IMR-90 (cell line): ENCODE measurements at regions not wholly inside any gene's neighbourhood (a gene's known extent, or its start where the extent isn't known, plus 50 kb on each side); places are given as distances from the start of the nearest gene placed in this dataset.
"Not testable (repeated sequence)": the region's sequence is repeated elsewhere in the genome, so short reads cannot be mapped to it uniquely, and the experiment has no call there.

ENCODE experiments used
- ATAC-seq: fragments of 200-7000 bp; cut with Tn5 transposase; 2 replicates; pipeline ENCODE4 v1.9.1; 2020; ENCODE audit warnings: low read depth, mild to moderate bottlenecking, moderate library complexity
- BruUV-seq: library from RNA; stranded (reverse); fragments of 400-500 nt; replicated peaks from 2 replicates; lab custom pipeline; 2021; lab: Mats Ljungman, UMichigan
- CTCF ChIA-PET: fragments of 300-600 bp; formaldehyde crosslinking; extraction: SDS; loops from one replicate; lab custom pipeline; 2021; ENCODE audit warnings: antibody characterized with exemption; lab: Yijun Ruan, JAX
- POLR2A ChIA-PET: fragments of 300-600 bp; sonication (Branson Sonifier 250); formaldehyde crosslinking; loops from one replicate; lab custom pipeline; 2022; ENCODE audit warnings: antibody characterized with exemption; ENCODE audit not compliant: unreplicated experiment; lab: Charles Lee
- DNase-seq: peaks from one replicate; pipeline ENCODE4 v3.0.0; 2013
- H2AFZ ChIP-seq: replicated peaks from 2 replicates; pipeline ENCODE3; 2013; ENCODE audit warnings: low read length, mild to moderate bottlenecking; ENCODE audit not compliant: poor library complexity
- H2AK5ac ChIP-seq: 2 replicates; pipeline ENCODE4 v1.6.1; 2013; ENCODE audit warnings: low read depth, low read length, inconsistent platforms
- H2AK9ac ChIP-seq: replicated peaks from 2 replicates; pipeline ENCODE3; 2013; ENCODE audit warnings: mild to moderate bottlenecking, low read depth, low read length, moderate library complexity; ENCODE audit not compliant: poor library complexity
- H2BK120ac ChIP-seq: 2 replicates; pipeline ENCODE4 v1.6.1; 2013; ENCODE audit warnings: low read depth, low read length, inconsistent platforms
- H2BK15ac ChIP-seq: 3 replicates; pipeline ENCODE4 v1.6.1; 2013; ENCODE audit warnings: low read depth, low read length, inconsistent platforms
- H2BK20ac ChIP-seq: 2 replicates; pipeline ENCODE4 v1.6.1; 2013; ENCODE audit warnings: low read depth, mild to moderate bottlenecking, inconsistent platforms, low read length, moderate library complexity
- H2BK5ac ChIP-seq: 2 replicates; pipeline ENCODE4 v1.6.1; 2013; ENCODE audit warnings: mild to moderate bottlenecking, low read depth, low read length, inconsistent platforms; ENCODE audit not compliant: poor library complexity, severe bottlenecking
- H3K14ac ChIP-seq: replicated peaks from 2 replicates; pipeline ENCODE4 v1.6.1; 2013; ENCODE audit warnings: low read depth, low read length, inconsistent platforms
- H3K18ac ChIP-seq: 2 replicates; pipeline ENCODE4 v1.6.1; 2013; ENCODE audit warnings: low read depth, low read length, control low read depth
- H3K23ac ChIP-seq: 2 replicates; pipeline ENCODE4 v1.6.1; 2013; ENCODE audit warnings: low read depth, low read length, inconsistent platforms
- H3K27ac ChIP-seq: 2 replicates; pipeline ENCODE4 v1.5.1; 2013; ENCODE audit warnings: mild to moderate bottlenecking, control low read depth, low read length; ENCODE audit not compliant: insufficient read depth
- H3K27me3 ChIP-seq: 2 replicates; pipeline ENCODE4 v1.6.1; 2013; ENCODE audit warnings: low read length; ENCODE audit not compliant: control insufficient read depth, insufficient read depth
- H3K36me3 ChIP-seq: 2 replicates; pipeline ENCODE4 v1.6.1; 2013; ENCODE audit warnings: low read length, mixed read lengths; ENCODE audit not compliant: control insufficient read depth, insufficient read depth
- H3K4ac ChIP-seq: 2 replicates; pipeline ENCODE4 v1.6.1; 2013; ENCODE audit warnings: low read depth, low read length, inconsistent platforms
- H3K4me1 ChIP-seq: 2 replicates; pipeline ENCODE4 v1.6.1; 2013; ENCODE audit warnings: low read length, mixed read lengths; ENCODE audit not compliant: control insufficient read depth, insufficient read depth
- H3K4me2 ChIP-seq: 2 replicates; pipeline ENCODE4 v1.6.1; 2013; ENCODE audit warnings: low read depth, mild to moderate bottlenecking, control low read depth, low read length, moderate library complexity
- H3K4me3 ChIP-seq: 2 replicates; pipeline ENCODE4 v1.5.1; 2013; ENCODE audit warnings: low read depth, mild to moderate bottlenecking, control low read depth, low read length, moderate library complexity; ENCODE audit not compliant: insufficient read depth
- H3K56ac ChIP-seq: 2 replicates; pipeline ENCODE4 v1.6.1; 2013; ENCODE audit warnings: low read length, inconsistent platforms; ENCODE audit not compliant: insufficient read depth; ENCODE audit errors: extremely low read depth
- H3K79me1 ChIP-seq, 2 experiments: 2 replicates each; pipeline ENCODE4 v1.6.1; 2013; ENCODE audit warnings: low read length in 2 of 2, inconsistent platforms in 1 of 2, low read depth in 1 of 2
- H3K9ac ChIP-seq: 2 replicates; pipeline ENCODE4 v1.6.1; 2013; ENCODE audit warnings: low read depth, low read length, control low read depth
- H3K9me1 ChIP-seq: 2 replicates; pipeline ENCODE4 v1.6.1; 2013; ENCODE audit warnings: low read length, inconsistent platforms; ENCODE audit not compliant: insufficient read depth
- H3K9me3 ChIP-seq: 2 replicates; pipeline ENCODE4 v1.6.1; 2013; ENCODE audit warnings: low read length; ENCODE audit not compliant: control insufficient read depth, insufficient read depth
- H4K20me1 ChIP-seq: 2 replicates; pipeline ENCODE4 v1.6.1; 2013; ENCODE audit warnings: low read length, inconsistent platforms; ENCODE audit not compliant: insufficient read depth
- H4K5ac ChIP-seq: 2 replicates; pipeline ENCODE4 v1.6.1; 2013; ENCODE audit warnings: mild to moderate bottlenecking, low read depth, low read length, control low read depth
- H4K8ac ChIP-seq, 2 experiments: 2 replicates each; pipeline ENCODE4 v1.6.1; 2013; ENCODE audit warnings: low read depth in 2 of 2, low read length in 2 of 2, control low read depth in 1 of 2, inconsistent platforms in 1 of 2
- H4K91ac ChIP-seq: 2 replicates; pipeline ENCODE4 v1.6.1; 2013; ENCODE audit warnings: low read depth, low read length, inconsistent platforms; ENCODE audit not compliant: insufficient read depth
- WGBS, 2 experiments: methylation state at CpG; one replicate each; pipeline versions ENCODE4 v1.1.5 to v1.1.7; 2013; ENCODE audit warnings: missing lambda C conversion rate in 2 of 2; ENCODE audit not compliant: insufficient read length in 1 of 2; ENCODE audit errors: extremely low coverage in 2 of 2; 5-methylcytosine and 5-hydroxymethylcytosine counted together
- dilution Hi-C: fragments of 300-500 bp; cut with HindIII; formaldehyde crosslinking; loops from one replicate; pipeline ENCODE4 v1.14.3; 2018; ENCODE audit warnings: low sequenced_read_pairs; ENCODE audit not compliant: unreplicated experiment
- in situ Hi-C: fragments of 300-500 bp; cut with MboI; formaldehyde crosslinking; loops from 3 replicates; pipeline ENCODE4 v1.14.3; 2019; ENCODE audit warnings: low sequenced_read_pairs, inconsistent platforms, mixed read lengths
- intact Hi-C: fragments of 100-400 bp; cut with micrococcal nuclease; formaldehyde crosslinking; loops from 2 replicates; pipeline ENCODE4 v1.10.0; 2022

DNA sequence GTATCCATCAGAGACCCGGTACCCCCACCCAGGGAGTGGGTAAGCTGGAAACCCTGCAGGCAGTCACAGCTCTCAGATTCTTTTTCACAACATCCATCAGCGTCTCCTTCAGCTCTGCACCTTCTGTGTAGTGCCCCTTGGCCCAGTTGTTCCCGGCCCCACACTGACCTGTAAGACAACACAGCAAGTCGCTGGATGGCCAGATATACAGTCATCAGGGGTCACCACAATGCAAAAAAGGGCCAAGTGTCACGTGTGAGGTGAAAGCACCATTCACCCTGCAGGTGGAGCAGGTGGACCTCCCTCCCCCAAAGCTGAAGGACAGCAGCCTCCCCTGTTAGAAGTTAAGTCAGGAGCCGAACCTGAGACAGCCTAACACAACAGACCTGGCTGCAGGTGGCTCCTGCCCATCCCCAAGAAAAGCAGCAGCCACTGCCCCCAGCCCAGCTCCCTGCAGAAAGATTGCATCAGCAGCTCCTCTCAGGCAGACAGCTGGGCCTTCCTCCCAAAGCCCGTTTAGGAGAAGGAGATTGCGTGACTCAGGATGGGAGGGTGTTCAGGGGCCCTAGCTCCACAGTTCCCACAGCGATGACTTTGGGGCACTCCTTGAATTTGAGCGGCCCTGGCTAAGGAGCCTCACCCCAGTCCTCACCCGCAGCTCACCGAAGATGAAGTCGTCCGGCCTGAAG, 69.3 kb upstream of the ZNF678 start:
- H2BK120ac ChIP-seq, H2AK9ac ChIP-seq, H3K18ac ChIP-seq, H2BK15ac ChIP-seq, H2BK20ac ChIP-seq, H4K8ac ChIP-seq, H2AFZ ChIP-seq, intact Hi-C loops, H3K4ac ChIP-seq, H3K36me3 ChIP-seq, H2AK5ac ChIP-seq, H3K9ac ChIP-seq, BruUV-seq, CTCF ChIA-PET, H3K56ac ChIP-seq, ATAC-seq, H3K9me3 ChIP-seq, H2BK5ac ChIP-seq, dilution Hi-C loops, H3K9me1 ChIP-seq, H3K27ac ChIP-seq, POLR2A ChIA-PET, H3K4me1 ChIP-seq, H4K20me1 ChIP-seq, H4K5ac ChIP-seq, H3K23ac ChIP-seq, H3K79me1 ChIP-seq, H3K14ac ChIP-seq, H3K27me3 ChIP-seq, H4K91ac ChIP-seq, H3K4me2 ChIP-seq, DNase-seq, H3K4me3 ChIP-seq: not testable (repeated sequence)
- WGBS, 2 experiments: no CpG with 5 or more reads among the region's 14 CpGs
- in situ Hi-C loops: loop anchor here (25.0 kb wide), 1 partner anchor 443 kb away; the partner anchor contains the start of gene WNT9A
